HEK293 (cell line): ENCODE measurements at regions not wholly inside any gene's neighbourhood (a gene's known extent, or its start where the extent isn't known, plus 50 kb on each side); places are given as distances from the start of the nearest gene placed in this dataset.

ENCODE experiments used
- CTCF ChIA-PET: fragments of 350-600 bp; formaldehyde crosslinking; extraction: SDS; loops from one replicate; lab custom pipeline; 2021; ENCODE audit warnings: antibody characterized with exemption; lab: Yijun Ruan, JAX
- POLR2A ChIA-PET: fragments of 300-600 bp; formaldehyde crosslinking; extraction: SDS; loops from one replicate; lab custom pipeline; 2020; ENCODE audit warnings: antibody characterized with exemption, inconsistent platforms; lab: Yijun Ruan, JAX
- H3K27ac ChIP-seq: fragments of 200-500 bp; sonication (Bioruptor generic); 2 replicates; pipeline ENCODE4 v1.5.1; 2014; ENCODE audit warnings: low read depth, low read length, control low read depth, inconsistent platforms; ENCODE audit errors: extremely low read depth
- H3K36me3 ChIP-seq, 2 experiments: fragments of 200-500 bp in 1 of 2; sonication (Bioruptor generic) in 1 of 2; 1 replicate in 1 of 2; 2 replicates in 1 of 2; pipeline ENCODE4 v1.5.1; 2014 to 2017; ENCODE audit warnings: inconsistent platforms in 2 of 2, low read length in 2 of 2; ENCODE audit not compliant: control insufficient read depth in 2 of 2, insufficient read depth in 1 of 2
- H3K4me1 ChIP-seq: fragments of 200-500 bp; sonication (Bioruptor generic); 2 replicates; pipeline ENCODE4 v1.5.1; 2014; ENCODE audit warnings: mild to moderate bottlenecking, low read length, inconsistent platforms; ENCODE audit not compliant: control insufficient read depth, insufficient read depth
- H3K4me3 ChIP-seq: 2 replicates; pipeline ENCODE4 v1.5.1; 2011; ENCODE audit warnings: low read depth, mild to moderate bottlenecking, control low read depth, low read length, moderate library complexity
- H3K9me3 ChIP-seq: fragments of 200-500 bp; sonication (Bioruptor generic); 2 replicates; pipeline ENCODE4 v1.5.1; 2014; ENCODE audit warnings: low read depth, low read length, inconsistent platforms; ENCODE audit not compliant: control insufficient read depth, insufficient read depth
- HOXA7 ChIP-seq: sonication (generic); formaldehyde crosslinking; IDR thresholded peaks from 2 replicates; pipeline ENCODE4 v1.8.1; 2022; ENCODE audit warnings: missing genetic modification reagents, borderline replicate concordance
- HOXC10 ChIP-seq: sonication (generic); formaldehyde crosslinking; IDR thresholded peaks from 2 replicates; pipeline ENCODE4 v1.8.1; 2023; ENCODE audit warnings: mild to moderate bottlenecking, missing genetic modification reagents
- KLF17 ChIP-seq: fragments of 450-650 bp; formaldehyde crosslinking; IDR thresholded peaks from 2 replicates; pipeline ENCODE4 v1.5.1; 2016; ENCODE audit warnings: missing biosample characterization, missing genetic modification characterization
- SALL2 ChIP-seq: fragments of 450-650 bp; formaldehyde crosslinking; IDR thresholded peaks from 2 replicates; pipeline ENCODE4 v1.5.0; 2017; ENCODE audit warnings: missing biosample characterization, mild to moderate bottlenecking, missing genetic modification characterization, borderline replicate concordance
- SP2 ChIP-seq: fragments of 450-650 bp; formaldehyde crosslinking; IDR thresholded peaks from 2 replicates; pipeline ENCODE4 v1.5.1; 2016; ENCODE audit warnings: missing biosample characterization, missing genetic modification characterization
- YY1 ChIP-seq: fragments of 450-650 bp; formaldehyde crosslinking; IDR thresholded peaks from 2 replicates; pipeline ENCODE4 v1.5.1; 2018; ENCODE audit warnings: missing biosample characterization, missing genetic modification characterization
- ZBTB17 ChIP-seq: fragments of 450-650 bp; formaldehyde crosslinking; IDR thresholded peaks from 2 replicates; pipeline ENCODE4 v1.5.1; 2016; ENCODE audit warnings: missing biosample characterization, missing genetic modification characterization
- ZBTB48 ChIP-seq: fragments of 450-650 bp; formaldehyde crosslinking; IDR thresholded peaks from 2 replicates; pipeline ENCODE4 v1.5.1; 2016; ENCODE audit warnings: missing biosample characterization, missing genetic modification characterization
- ZNF114 ChIP-seq: fragments of 450-650 bp; formaldehyde crosslinking; IDR thresholded peaks from 2 replicates; pipeline ENCODE4 v1.5.0; 2017; ENCODE audit warnings: missing biosample characterization, missing genetic modification characterization
- ZNF121 ChIP-seq: fragments of 450-650 bp; formaldehyde crosslinking; IDR thresholded peaks from 2 replicates; pipeline ENCODE4 v1.5.1; 2016; ENCODE audit warnings: missing biosample characterization, missing genetic modification characterization
- ZNF132 ChIP-seq: fragments of 450-650 bp; formaldehyde crosslinking; IDR thresholded peaks from 2 replicates; pipeline ENCODE4 v1.5.1; 2017; ENCODE audit warnings: missing biosample characterization, missing genetic modification characterization, borderline replicate concordance
- ZNF221 ChIP-seq: fragments of 450-650 bp; formaldehyde crosslinking; IDR thresholded peaks from 2 replicates; pipeline ENCODE4 v1.5.1; 2017; ENCODE audit warnings: missing biosample characterization, missing genetic modification characterization, borderline replicate concordance
- ZNF391 ChIP-seq: fragments of 450-650 bp; formaldehyde crosslinking; IDR thresholded peaks from 2 replicates; pipeline ENCODE4 v1.5.1; 2016; ENCODE audit warnings: low read depth, missing biosample characterization, missing genetic modification characterization, borderline replicate concordance
- ZNF394 ChIP-seq: fragments of 450-650 bp; formaldehyde crosslinking; IDR thresholded peaks from 2 replicates; pipeline ENCODE4 v1.5.1; 2016; ENCODE audit warnings: missing biosample characterization, missing genetic modification characterization, mild to moderate bottlenecking, moderate library complexity, borderline replicate concordance
- ZNF530 ChIP-seq: fragments of 450-650 bp; formaldehyde crosslinking; IDR thresholded peaks from 2 replicates; pipeline ENCODE4 v1.5.1; 2016; ENCODE audit warnings: low read depth, missing biosample characterization, missing genetic modification characterization
- ZNF560 ChIP-seq: fragments of 450-650 bp; formaldehyde crosslinking; IDR thresholded peaks from 2 replicates; pipeline ENCODE4 v1.5.1; 2017; ENCODE audit warnings: missing biosample characterization, missing genetic modification characterization, borderline replicate concordance
- ZNF623 ChIP-seq: fragments of 450-650 bp; formaldehyde crosslinking; IDR thresholded peaks from 2 replicates; pipeline ENCODE4 v1.5.1; 2016; ENCODE audit warnings: missing biosample characterization, missing genetic modification characterization
- ZNF626 ChIP-seq: fragments of 450-650 bp; sonication (Bioruptor Pico); formaldehyde crosslinking; IDR thresholded peaks from 2 replicates; pipeline ENCODE4 v1.5.1; 2018; ENCODE audit warnings: missing biosample characterization, missing genetic modification characterization, inconsistent platforms
- ZNF791 ChIP-seq: fragments of 450-650 bp; formaldehyde crosslinking; IDR thresholded peaks from 2 replicates; pipeline ENCODE4 v1.5.1; 2016; ENCODE audit warnings: missing biosample characterization, missing genetic modification characterization
- ZSCAN23 ChIP-seq: fragments of 450-650 bp; formaldehyde crosslinking; IDR thresholded peaks from 2 replicates; pipeline ENCODE4 v1.5.1; 2016; ENCODE audit warnings: missing biosample characterization, missing genetic modification characterization
- ZXDB ChIP-seq: fragments of 450-650 bp; formaldehyde crosslinking; IDR thresholded peaks from 2 replicates; pipeline ENCODE4 v1.5.1; 2016; ENCODE audit warnings: missing biosample characterization, missing genetic modification characterization
- TF ChIP-seq, protein P1 (sequence below): fragments of 450-650 bp; formaldehyde crosslinking; IDR thresholded peaks from 2 replicates; pipeline ENCODE4 v1.5.1; 2016; ENCODE audit warnings: missing biosample characterization, missing genetic modification characterization
- TF ChIP-seq, protein P2 (sequence below): fragments of 450-650 bp; formaldehyde crosslinking; IDR thresholded peaks from 2 replicates; pipeline ENCODE4 v1.5.1; 2016; ENCODE audit warnings: missing biosample characterization, missing genetic modification characterization

DNA sequence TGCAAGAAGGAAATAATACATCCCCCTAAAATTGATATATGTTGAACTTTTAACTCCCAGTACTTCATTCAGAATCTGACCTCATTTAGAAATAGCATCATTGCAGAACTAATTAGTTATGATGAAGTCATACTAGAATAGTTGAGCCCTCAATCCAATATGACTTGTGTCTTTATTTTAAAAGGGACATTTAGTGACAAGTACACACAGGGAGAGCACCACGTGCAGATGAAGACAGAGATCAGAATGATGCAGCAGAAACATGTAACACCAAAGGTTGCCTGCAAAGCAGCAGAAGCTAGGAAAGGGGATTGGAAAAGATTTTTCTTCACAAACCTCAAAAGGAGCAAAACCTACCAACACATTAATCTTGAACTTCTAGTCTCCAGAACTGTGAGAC is 2602.5 kb downstream of the PCDH9 start (continued):
- no peak for TF ChIP-seq SP2

- no peak overlapping the region for H3K4me3 ChIP-seq
- CTCF ChIA-PET: no interaction called here
- POLR2A ChIA-PET: no interaction called here
- no peaks in the 10 kb centered on the region for H3K4me1 ChIP-seq
- no peak for TF ChIP-seq ZXDB (tag by site-specific recombination)
- TF ChIP-seq ZNF530 (tag by site-specific recombination): no peak
- TF ChIP-seq, protein P1, sequence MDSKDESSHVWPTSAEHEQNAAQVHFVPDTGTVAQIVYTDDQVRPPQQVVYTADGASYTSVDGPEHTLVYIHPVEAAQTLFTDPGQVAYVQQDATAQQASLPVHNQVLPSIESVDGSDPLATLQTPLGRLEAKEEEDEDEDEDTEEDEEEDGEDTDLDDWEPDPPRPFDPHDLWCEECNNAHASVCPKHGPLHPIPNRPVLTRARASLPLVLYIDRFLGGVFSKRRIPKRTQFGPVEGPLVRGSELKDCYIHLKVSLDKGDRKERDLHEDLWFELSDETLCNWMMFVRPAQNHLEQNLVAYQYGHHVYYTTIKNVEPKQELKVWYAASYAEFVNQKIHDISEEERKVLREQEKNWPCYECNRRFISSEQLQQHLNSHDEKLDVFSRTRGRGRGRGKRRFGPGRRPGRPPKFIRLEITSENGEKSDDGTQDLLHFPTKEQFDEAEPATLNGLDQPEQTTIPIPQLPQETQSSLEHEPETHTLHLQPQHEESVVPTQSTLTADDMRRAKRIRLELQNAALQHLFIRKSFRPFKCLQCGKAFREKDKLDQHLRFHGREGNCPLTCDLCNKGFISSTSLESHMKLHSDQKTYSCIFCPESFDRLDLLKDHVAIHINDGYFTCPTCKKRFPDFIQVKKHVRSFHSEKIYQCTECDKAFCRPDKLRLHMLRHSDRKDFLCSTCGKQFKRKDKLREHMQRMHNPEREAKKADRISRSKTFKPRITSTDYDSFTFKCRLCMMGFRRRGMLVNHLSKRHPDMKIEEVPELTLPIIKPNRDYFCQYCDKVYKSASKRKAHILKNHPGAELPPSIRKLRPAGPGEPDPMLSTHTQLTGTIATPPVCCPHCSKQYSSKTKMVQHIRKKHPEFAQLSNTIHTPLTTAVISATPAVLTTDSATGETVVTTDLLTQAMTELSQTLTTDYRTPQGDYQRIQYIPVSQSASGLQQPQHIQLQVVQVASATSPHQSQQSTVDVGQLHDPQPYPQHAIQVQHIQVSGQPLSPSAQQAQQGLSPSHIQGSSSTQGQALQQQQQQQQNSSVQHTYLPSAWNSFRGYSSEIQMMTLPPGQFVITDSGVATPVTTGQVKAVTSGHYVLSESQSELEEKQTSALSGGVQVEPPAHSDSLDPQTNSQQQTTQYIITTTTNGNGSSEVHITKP (tag by site-specific recombination): no peak
- TF ChIP-seq ZNF391 (tag by site-specific recombination): no peak
- no peak for TF ChIP-seq ZBTB48 (tag by site-specific recombination)
- TF ChIP-seq ZBTB17 (tag by site-specific recombination): no peak
- TF ChIP-seq YY1 (tag by site-specific recombination): no peak
- no peak for TF ChIP-seq ZNF623 (tag by site-specific recombination)
- TF ChIP-seq ZNF132 (tag by site-specific recombination): no peak
- TF ChIP-seq ZNF626 (tag by site-specific recombination): no peak
- TF ChIP-seq KLF17 (tag by site-specific recombination): no peak
- TF ChIP-seq ZNF394: no peak
- TF ChIP-seq ZNF791 (tag by site-specific recombination): no peak
- TF ChIP-seq HOXA7 (CRISPR knock-in tag): no peak
- TF ChIP-seq SALL2: no peak
- no peaks in the 10 kb centered on the region for H3K9me3 ChIP-seq
- no peak overlapping the region for H3K27ac ChIP-seq
- H3K36me3 ChIP-seq: no peaks in the 10 kb centered on the region
Observed at GRCh38 chr13:64626105-64626504, 2604.0 kb downstream of the PCDH9 start.

- TF ChIP-seq ZNF530 (tag by site-specific recombination): no peak
- TF ChIP-seq ZNF221: no peak
- TF ChIP-seq ZNF560 (tag by site-specific recombination): no peak
- TF ChIP-seq, protein P2, sequence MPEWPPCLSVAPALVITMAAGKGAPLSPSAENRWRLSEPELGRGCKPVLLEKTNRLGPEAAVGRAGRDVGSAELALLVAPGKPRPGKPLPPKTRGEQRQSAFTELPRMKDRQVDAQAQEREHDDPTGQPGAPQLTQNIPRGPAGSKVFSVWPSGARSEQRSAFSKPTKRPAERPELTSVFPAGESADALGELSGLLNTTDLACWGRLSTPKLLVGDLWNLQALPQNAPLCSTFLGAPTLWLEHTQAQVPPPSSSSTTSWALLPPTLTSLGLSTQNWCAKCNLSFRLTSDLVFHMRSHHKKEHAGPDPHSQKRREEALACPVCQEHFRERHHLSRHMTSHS (tag by site-specific recombination): no peak
- no peak for TF ChIP-seq ZNF114 (tag by site-specific recombination)
- no peak for TF ChIP-seq HOXC10 (CRISPR knock-in tag)
- no peak for TF ChIP-seq ZNF121 (tag by site-specific recombination)
- TF ChIP-seq ZSCAN23 (tag by site-specific recombination): no peak
- POLR2A ChIA-PET: no interaction called here
- CTCF ChIA-PET: no interaction called here
- Histone ChIP-seq H3K36me3 (no peaks in the 10 kb centered on the region), H3K4me1 (no peaks in the 10 kb centered on the region), H3K4me3 (no peak overlapping the region), H3K27ac (no peak overlapping the region), H3K9me3 (no peaks in the 10 kb centered on the region)
Observed at GRCh38 chr13:64617231-64617630, 2612.9 kb downstream of the PCDH9 start.
